Renal cortex interstitium (tissue), 11 donors: ENCODE measurements at regions not wholly inside any gene's neighbourhood (a gene's known extent, or its start where the extent isn't known, plus 50 kb on each side); places are given as distances from the start of the nearest gene placed in this dataset.

Experiments used
- DNase-seq, 11 donors: peaks; one replicate each; pipeline ENCODE4 v3.0.0-alpha.2; 2013; ENCODE audit warnings: low read depth in 9 of 11, low spot score in 4 of 11; ENCODE audit errors: extremely low read depth in 1 of 11

DNA sequence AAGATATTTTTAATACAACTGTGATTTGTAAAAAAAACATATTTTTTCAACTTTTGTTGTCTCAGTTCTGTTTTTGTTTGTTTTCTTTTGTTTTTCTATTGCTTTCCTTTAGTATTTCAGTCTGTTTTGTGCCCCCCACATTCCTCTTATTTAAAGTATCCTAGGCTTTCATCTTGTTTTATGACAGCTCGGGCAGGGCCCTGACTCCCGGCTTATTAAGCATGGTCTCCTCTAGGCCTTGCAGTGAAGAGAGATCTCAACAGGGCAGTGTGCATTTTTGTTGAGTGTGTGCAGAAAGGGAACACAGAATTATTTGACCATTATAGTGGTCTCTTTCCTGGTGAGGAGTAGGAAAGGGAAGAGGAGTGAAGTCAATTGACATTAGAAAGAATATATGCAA, 110.2 kb upstream of the SLC38A4 start:
- DNase-seq = no peak

DNA sequence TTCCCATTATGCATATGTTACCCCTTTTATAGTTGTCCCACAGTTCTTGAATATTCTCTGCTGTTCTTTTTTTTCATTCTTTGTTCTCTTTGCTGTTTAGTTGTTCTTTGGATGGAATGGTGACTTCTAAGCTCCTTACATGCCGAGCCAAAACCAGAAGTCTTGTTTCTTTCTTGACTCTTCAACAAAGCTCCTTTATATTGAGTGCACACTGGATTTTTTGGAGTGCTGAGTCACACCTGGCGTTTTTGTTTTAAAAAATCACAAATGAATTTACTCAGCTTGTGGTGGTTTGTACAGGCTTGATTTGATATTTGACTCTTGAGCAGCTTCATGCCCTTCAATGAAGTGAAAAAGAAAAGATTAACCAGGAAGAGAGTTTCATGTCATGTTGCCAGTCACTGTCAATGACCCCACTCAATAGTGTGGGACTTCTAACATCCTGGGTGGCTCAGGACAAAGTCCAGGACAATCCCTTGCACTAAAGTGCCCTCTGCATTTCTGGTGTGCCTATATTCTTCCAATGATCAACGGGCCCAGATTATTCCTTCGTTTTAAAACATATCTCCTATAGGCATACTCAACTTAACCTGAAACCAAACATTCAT, 112.4 kb upstream of the SLC38A4 start:
- no peak for DNase-seq

DNA sequence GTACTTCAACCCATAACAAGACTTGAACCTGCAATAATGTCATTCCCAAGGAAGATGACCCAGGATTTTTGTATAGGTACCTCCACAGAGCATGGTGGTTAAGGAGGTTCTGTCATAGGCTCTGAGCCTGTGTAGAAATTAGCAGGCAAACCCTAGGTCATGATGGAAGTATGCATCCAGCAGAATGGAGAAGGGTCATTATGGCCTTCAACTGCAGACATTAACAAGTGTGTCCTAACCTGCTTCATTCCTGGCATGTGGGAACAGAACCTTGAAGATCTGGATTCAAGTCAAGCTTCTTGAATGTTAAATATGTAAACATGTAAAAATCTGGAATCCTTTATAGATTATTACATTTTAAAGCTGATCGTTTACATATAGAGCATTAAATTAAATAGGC, 116.2 kb upstream of the SLC38A4 start:
- no peak for DNase-seq

DNA sequence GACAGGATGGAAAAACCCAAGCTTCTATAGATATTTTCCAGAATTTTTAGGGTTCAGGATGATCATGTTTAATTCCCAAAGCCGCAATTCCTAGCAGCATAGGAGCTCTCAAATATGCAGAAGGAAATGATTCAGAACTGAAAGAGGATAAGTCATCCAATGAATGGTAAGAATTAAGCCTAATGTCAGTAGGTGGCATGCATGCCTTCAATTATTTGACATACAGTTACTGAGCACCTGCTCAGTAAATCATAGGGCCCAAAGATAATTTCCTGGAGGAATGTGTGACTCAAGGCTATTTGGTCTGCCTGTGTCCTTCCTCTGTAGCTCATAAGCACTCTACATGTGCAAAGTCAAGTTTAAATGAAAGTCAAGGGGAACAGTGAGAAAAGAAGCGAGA, 116.8 kb upstream of the SLC38A4 start:
- DNase-seq = no peak

DNA sequence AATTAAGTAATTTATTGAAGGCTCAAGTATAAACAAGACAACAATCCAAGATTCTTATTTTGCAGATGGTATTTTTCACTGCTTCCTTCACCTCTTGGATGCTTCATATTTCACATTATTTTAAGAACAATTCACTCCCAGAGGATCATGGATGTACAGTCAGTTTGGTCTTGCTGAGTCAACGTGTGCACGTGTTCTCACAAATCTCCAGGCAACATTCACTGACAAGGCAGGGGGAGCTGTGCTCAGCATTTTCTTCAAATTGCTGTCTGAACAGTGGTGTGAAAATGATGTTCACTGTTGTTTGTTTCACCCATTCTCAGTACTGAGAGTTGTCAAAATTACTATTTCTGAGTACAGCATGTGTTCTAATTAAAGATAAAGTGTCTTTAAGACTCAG, 118.3 kb upstream of the SLC38A4 start:
- peak in 9 of 11 donors; percentile 10 to 46 (median 21) for DNase-seq

DNA sequence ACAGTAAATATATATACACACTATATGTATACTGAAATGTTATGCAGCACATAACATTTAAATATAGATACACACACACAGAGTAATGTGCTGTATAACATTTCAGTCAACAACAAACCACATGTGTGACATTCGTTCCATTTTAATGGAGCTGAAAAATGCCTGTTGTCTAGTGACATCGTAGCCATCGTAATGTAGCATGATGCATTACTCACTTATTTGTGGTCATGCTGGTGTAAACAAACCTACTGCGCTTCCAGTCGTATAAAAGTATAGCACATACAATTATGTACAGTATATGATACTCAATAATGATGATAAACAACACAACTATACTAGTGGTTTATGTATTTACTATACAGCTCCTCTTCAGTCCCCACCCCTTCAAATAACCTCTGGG, 119.0 kb upstream of the SLC38A4 start:
- no peak for DNase-seq

DNA sequence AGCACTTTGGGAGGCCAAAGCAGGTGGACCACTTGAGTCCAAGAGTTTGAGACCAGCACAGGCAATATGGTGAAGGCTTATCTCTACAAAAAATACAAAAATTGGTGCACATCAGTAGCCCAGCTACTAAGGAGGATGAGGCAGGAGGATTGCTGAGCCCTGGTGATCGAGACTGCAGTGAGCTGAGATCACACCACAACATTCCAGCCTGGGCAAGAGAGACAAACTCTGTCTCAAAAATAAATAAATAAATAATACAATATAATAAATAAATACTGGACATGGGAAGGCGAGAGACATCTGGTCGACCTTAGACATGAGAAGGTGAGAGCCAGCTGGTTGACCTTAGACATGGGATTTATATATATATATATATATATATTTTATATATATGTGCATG, 119.8 kb upstream of the SLC38A4 start:
- no peak for DNase-seq

DNA sequence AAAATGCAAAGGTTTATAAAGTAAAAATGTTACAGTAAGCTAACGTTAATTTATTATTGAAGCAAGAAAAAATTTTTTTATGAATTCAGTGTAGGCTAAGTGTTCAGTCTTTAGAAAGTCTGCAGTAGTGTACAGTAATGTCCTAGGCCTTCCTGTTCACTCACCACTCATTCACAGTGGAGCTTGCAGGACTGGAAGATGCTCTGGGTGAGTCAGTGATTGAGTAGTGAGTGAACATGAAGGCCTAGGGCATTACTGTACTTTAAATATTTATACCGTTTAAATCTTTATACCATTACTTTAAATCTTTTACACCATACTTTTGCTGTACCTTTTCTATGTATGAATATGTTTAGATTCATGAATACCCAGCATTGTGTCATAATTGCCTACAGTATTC, 120.3 kb upstream of the SLC38A4 start:
- DNase-seq = no peak

DNA sequence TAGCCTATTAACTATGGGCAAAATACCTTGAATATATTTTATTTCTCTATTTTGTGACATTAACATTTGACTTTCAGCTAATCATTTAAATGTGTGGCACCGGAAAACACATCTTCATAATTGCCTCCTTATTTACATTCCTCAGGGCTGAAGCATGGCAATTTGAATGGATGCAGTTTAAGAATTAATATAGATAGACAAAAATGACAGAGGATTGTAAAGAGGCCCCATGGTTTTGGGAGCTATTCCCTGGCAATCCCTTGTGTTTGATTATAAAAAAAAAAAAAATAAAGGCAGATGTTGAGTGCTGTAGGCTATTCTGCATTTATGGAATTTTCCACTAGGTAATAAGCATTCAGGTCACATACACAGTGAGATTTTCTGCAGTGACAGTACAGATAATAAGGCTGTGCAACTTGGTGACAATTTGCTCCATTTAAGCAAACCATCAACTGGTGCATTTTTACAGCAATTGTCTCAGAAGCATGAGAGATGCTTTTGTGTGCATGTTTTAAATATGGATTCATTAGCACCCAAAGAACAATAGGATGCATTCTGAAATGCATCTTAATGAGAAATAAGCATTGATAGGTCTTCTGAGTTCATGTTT, 123.2 kb upstream of the SLC38A4 start:
- no peak for DNase-seq

DNA sequence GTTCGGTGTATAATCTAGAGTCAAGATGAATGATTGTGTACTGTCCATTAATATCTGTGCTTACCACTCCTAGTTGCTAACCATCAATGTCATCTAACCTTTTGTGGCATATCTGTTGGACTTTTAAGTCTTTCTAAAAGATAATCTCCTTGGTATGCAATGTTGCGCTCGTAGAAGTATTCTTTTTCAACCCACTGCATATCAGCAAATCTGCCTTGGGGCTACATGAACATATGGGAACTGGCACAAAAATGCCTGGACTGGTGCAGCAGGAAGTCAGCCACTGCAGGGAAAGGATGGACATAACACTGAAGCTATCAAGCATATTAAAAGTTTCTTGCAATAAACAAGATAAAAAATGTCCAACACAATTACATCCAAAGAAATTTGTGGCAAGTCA, 124.3 kb upstream of the SLC38A4 start:
- no peak for DNase-seq

DNA sequence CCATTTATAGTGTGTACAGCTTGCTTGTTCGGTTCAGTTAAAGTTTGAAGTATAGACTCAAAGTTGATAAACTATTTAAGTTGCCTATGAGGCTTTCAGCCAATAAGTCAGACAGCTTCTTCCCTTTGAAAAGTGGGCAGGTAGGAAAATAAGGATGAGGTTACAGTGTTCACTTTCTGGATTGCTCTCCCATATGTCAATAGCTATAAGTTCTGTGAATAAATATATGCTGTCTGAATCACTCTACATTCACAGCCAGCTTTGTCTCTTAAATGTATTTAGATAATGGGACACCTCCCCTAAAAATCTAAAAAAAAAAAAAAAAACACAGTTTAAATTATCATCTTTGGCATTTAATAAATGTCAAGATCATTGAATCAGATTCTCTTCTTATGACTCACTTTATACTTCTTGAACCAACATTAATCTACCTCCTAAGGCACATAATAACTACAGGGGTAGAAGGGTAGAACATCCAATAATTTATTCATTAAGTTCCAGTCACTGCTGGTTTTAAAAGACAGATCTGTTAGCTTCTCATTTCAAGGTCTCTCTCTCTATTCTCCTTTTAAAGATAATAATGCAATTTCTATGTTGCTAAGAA, 126.4 kb upstream of the PCED1B start:
- no peak for DNase-seq

DNA sequence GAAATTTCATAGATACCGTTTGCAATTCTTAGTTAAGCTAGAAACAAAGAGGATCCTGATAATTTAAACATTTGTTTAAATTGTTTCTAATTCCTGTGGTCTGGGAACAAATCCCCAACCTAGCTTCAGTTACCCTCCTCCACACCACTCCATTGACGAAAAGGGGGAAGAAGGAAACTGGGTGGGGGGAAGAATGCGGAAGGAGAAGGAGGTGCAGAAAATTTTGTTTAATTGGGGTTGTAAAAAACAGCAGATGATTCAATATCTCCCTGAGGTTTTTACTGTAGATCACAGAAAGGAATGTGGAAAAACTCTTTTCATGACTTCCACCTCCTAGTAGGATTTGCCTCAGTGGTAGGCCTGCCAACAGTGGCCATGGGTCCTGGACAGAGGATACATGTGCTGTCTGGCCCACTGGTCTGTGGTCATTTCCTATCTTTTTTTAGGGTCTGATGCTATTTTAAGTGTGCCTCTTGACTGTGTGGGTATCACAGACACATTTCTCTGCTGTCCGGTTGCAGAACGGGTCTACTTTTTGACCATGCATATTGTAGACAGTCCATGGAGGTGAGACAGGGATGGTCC, 122.9 kb upstream of the PCED1B start:
- no peak for DNase-seq

DNA sequence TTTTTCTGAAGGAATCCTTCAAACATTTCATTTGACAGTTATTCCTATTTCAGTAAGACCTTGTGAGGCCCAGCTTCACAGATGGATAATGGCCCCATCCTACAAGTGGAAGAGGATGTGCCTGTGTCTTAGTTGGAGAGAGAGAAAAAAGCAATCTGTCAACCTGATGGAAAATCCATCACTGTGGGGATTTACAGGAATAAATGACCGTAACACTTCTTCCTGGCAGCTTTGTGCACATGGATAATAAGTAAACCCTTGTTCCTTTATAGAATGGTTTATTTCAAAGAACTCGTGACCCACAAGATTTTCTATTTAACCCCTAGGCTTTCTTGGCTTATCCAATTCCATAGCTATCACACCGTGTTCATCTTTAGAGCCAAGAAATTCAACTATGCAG, 121.4 kb upstream of the PCED1B start:
- DNase-seq = no peak

DNA sequence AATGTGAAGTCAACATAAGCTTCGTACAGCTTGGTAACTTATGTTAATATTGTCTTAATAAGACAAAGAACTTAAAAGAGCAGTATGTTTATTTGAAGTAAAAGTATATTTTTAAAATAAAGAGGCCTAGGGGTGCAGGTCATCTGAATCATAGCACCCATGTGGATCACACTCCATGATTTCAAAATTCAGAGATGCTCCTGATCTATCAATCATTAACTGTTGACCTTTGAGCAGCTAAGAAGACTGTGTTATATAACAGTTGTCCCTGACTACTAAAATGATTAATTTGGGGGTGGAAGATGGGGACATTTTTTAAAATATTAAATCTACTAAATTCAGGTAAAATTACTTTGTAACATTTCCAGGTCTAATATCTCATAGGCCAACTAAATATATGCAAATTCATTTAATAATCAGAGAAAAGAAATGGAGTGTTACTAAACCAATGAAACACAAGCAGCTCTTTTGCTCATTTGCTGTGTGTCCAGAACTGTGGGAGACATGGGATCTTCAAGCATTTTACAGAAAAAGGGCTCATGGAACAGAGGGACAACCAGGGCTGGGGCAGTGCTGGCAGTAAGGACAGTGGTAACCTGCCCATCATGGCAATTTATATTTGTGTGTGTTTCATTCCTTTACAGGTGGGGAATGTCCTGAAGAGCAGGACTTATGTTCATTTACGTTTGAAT, 120.7 kb upstream of the PCED1B start:
- DNase-seq = no peak

DNA sequence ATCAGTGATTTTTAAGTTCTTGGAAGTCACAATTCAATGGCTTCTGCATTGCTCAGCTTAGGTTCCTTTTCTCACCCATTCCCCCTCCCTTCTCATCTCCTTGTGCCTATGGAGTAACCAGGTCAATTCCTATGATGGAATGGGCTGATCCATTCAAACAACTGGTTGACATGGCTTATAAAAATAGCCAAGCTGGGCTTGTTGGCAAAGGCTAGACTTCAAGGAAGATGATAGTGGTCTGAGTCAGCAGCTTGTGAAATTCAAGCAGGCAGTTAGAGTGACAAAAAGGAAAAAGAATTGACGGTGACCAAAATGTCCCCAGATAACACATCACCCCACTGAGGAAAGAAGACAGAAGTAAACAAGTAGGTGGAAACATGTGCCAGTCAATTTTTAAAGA, 119.9 kb upstream of the PCED1B start:
- no peak for DNase-seq

DNA sequence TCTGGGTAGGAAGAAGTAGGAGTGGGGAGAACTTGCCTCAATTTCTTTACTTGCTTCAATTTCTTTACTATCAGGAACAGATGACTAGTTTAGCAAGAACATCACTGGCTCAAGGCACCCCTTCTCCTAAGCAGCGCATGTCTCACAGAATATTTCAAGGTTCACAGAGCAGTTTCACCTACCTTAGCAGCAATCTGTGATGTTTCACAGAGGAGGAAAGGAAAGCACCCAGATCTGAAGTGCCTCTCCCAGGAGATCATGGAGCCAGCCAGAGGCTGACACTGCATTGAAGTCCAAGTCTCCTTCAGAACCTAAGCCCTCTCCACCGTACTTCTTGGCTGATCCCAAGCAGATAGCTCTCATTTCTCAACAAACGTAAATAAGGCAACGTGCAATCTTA, 118.7 kb upstream of the PCED1B start:
- no peak for DNase-seq

DNA sequence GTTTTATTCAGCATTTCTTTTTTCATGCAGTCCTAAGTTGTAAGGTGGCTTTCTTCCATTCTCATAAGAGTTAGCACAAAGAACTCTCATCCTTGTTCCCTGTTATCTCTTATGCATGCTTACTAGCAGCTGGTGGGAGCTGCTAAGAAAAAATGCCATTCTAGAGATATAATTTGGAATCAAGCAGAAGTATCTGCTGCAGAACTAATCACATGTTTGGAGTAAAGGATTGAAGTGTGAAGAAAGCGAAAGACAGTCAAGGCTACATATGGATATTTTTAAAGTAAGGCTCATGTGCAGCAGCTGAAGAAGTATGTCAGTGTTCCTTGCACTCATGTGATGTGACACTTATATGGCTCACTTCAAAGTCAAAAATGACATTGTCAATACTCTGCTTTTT, 116.2 kb upstream of the PCED1B start:
- no peak for DNase-seq

DNA sequence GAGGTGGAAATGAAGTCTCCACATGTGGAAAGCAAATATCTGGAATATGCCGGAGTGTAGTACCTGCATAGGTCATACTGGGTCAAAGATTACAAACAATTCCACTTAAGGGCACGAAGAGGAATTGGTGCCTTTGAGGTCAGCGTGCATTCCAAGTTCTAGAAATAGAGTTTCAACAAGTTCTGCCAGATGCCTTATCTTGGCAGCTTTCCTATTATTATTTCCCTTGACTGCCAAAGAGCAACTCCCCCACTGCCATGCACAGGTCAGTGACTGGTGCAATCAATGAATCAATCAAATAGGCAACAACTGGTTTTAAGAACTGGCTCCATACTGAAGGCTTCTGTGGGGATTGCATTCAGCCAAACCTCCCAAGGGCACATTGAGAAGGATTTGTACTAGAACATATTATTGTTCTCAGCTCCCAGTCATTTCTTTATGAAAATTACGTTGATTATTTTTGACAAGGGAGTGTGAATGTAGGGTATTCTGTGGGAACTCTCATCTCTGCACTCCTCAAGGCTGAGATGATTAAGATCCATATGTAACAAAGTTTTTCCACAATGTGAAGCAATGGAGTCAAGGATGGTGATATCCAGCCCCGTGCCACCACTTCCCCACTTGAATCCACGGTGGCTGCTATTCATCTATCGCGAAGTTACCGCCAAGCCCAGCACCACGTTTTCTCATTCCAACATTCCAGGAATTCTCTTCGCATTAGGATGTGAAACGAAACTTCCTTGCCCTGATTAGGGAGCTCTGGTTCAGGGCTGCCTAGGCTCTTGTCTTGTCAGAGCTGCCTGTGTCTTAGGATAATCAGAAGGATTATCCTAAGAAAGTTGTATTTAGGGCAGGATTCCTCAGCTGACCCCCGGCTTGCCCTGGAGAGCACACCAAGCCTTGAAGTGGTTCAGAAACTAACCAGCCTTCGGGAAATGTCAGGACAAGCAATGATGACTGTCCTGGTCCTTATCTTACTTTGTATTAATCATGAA, 115.1 kb upstream of the PCED1B start:
- DNase-seq = no peak

DNA sequence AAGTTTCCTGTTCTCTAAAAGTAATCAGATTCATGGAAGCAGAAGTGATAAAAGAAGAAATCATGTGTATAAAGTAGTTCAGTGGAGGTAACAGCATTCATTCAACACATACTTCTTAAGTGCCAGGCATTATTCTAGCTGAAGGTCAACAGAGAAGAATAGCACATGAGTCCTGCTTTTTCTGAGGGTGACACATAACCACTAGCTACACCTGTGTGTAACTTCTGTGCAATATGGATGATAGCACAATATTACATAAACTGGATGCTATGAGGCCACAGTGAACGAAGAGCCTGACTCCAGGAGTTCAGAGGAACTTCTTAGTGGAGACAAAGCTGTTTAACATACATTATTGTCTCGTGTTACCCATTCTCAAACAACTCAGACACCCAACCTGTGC, 114.3 kb upstream of the PCED1B start:
- DNase-seq = no peak
